ENCODE measurements at regions not wholly inside any gene's neighbourhood (a gene's known extent, or its start where the extent isn't known, plus 50 kb on each side); places are given as distances from the start of the nearest gene placed in this dataset.

DNA sequence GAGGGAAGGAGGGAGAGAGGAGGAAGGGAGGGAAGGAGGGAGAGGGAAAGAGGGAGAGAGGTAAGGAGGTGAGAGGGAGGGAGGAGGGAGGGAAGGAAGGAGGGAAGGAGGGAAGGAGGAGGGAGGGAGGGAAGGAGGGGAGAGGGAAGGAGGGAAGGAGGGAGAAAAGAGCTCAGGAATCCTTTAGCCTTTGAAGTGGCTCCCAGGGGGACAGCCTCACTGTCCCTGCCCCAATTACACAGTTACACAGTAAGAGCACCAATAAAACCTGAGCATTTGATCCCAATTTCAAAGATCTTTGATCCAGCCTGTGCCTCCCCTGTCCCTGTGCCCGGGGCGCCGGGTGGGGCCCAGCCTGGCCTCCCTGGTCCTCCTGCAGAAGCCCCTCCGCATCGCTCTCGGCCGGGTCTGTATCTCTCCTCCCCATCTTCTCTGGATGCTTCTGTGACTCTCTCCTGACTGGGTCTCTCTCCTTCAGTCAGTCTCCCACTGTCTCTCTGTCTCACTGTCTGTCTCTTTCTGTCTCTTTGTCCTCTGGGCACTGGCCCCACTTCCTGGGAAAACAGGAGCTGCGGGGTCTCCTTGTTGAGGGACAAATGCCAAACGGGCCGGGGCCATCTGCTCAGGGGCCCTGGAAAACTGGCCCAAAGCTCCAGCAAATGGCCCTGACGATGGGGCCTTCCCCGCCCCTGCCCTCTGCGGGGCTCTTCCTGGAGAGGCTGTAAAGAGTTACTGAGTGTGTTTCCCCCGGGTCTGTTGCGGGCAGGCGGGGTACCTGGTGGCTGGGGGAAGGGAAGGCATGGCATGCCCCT, 54.2 kb upstream of the EGFL7 start:
- no peak for TF ChIP-seq CTCF (IDR thresholded peaks at IDR 0.05)
- TF ChIP-seq EZH2 (IDR thresholded peaks at IDR 0.05; ENCODE audit: borderline replicate concordance, insufficient read depth, low read depth, low read length, poor library complexity, severe bottlenecking) = no peak

Measured in B cell (primary cell).